ENCODE measurements at regions not wholly inside any gene's neighbourhood (a gene's known extent, or its start where the extent isn't known, plus 50 kb on each side); places are given as distances from the start of the nearest gene placed in this dataset.

DNA sequence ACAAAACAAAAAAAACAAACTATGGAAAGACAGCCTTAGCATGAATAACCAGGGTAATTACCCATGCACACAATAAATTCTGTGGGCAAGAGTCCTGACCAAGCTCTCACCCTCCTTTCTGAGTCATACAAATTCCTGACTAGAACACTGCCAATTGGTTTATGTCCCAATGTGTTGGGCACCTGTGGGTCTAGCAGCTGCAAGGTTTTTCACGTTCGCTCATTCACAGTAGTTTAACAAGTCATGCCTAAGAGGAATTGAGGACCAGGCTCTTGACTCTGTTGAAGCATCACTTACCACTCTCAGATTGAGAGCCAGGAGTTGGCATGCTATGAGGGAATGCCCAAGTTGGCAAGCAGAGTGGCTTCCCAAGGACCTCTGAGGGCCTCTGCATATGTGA is 205.5 kb upstream of the SLC24A2 start:
- DNase-seq (ENCODE audit: low read depth, low spot score) = no peak

DNA sequence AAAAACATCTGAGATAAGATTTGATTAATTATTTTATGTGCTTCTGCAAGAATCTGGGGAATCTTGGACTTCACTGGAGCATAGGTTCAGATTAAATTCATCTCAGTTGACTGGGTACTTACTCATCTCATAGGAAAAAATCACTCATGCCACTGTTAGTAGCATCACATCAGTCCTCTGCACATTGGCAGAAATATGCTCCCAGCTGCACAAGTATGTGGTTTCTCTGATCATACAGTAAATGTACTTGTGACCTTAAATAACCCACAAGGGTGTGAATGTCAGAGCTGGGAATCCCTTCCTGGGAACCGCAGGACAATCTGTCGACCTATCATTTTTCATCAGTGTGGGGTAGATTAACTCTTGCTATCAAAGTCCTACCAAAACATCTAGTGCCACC is 203.7 kb upstream of the SLC24A2 start:
- WGBS (ENCODE audit: insufficient coverage, insufficient read length) = no CpG with 5 or more reads among the region's 2 CpGs
- H3K4me3 ChIP-seq (ENCODE audit: low read length) = no peak overlapping the region
- H3K9me3 ChIP-seq (ENCODE audit: control insufficient read depth, insufficient read depth, low read length) = no peaks in the 10 kb centered on the region
- DNase-seq (ENCODE audit: low read depth, low spot score) = no peak
- H3K27ac ChIP-seq (ENCODE audit: low read length) = no peak overlapping the region
- H3K27me3 ChIP-seq (ENCODE audit: control insufficient read depth, insufficient read depth, low read length) = no peaks in the 10 kb centered on the region; the same call in 1 of the 2 replicates
- H3K4me1 ChIP-seq (ENCODE audit: control insufficient read depth, insufficient read depth, low read length) = no peaks in the 10 kb centered on the region
- no peaks in the 10 kb centered on the region for H3K36me3 ChIP-seq (ENCODE audit: control insufficient read depth, insufficient read depth, low read length)

More for the DNA sequence above, 205.5 kb upstream of the SLC24A2 start:
- Histone ChIP-seq H3K4me1 (ENCODE audit: control insufficient read depth, insufficient read depth, low read length) (no peaks in the 10 kb centered on the region), H3K4me3 (ENCODE audit: low read length) (no peak overlapping the region), H3K27me3 (ENCODE audit: control insufficient read depth, insufficient read depth, low read length) (no peaks in the 10 kb centered on the region; the same call in 1 of the 2 replicates), H3K27ac (ENCODE audit: low read length) (no peak overlapping the region), H3K9me3 (ENCODE audit: control insufficient read depth, insufficient read depth, low read length) (no peaks in the 10 kb centered on the region), H3K36me3 (ENCODE audit: control insufficient read depth, insufficient read depth, low read length) (no peaks in the 10 kb centered on the region)
- whole genome bisulfite sequencing (ENCODE audit: insufficient coverage, insufficient read length) = no CpG with 5 or more reads among the region's 2 CpGs

GRCh38 chr9:19989213-19989612 is 200.4 kb upstream of the SLC24A2 start:
- no peak overlapping the region for H3K4me3 ChIP-seq (ENCODE audit: low read length)
- no peak overlapping the region for H3K27ac ChIP-seq (ENCODE audit: low read length)
- no peak for DNase-seq (ENCODE audit: low read depth, low spot score)
- H3K4me1 ChIP-seq (ENCODE audit: control insufficient read depth, insufficient read depth, low read length) = no peaks in the 10 kb centered on the region
- H3K9me3 ChIP-seq (ENCODE audit: control insufficient read depth, insufficient read depth, low read length) = no peaks in the 10 kb centered on the region
- no peaks in the 10 kb centered on the region for H3K36me3 ChIP-seq (ENCODE audit: control insufficient read depth, insufficient read depth, low read length)
- WGBS (ENCODE audit: insufficient coverage, insufficient read length) = no CpG with 5 or more reads among the region's 1 CpG
- no peaks in the 10 kb centered on the region for H3K27me3 ChIP-seq (ENCODE audit: control insufficient read depth, insufficient read depth, low read length)

GRCh38 chr9:19988281-19988680 is 199.4 kb upstream of the SLC24A2 start:
- no peak for DNase-seq (ENCODE audit: low read depth, low spot score)
- Histone ChIP-seq H3K27me3 (ENCODE audit: control insufficient read depth, insufficient read depth, low read length) (no peaks in the 10 kb centered on the region), H3K27ac (ENCODE audit: low read length) (no peak overlapping the region), H3K4me3 (ENCODE audit: low read length) (no peak overlapping the region), H3K9me3 (ENCODE audit: control insufficient read depth, insufficient read depth, low read length) (no peaks in the 10 kb centered on the region), H3K36me3 (ENCODE audit: control insufficient read depth, insufficient read depth, low read length) (no peaks in the 10 kb centered on the region), H3K4me1 (ENCODE audit: control insufficient read depth, insufficient read depth, low read length) (no peaks in the 10 kb centered on the region)
- WGBS (ENCODE audit: insufficient coverage, insufficient read length) = no CpG with 5 or more reads among the region's 2 CpGs

DNA sequence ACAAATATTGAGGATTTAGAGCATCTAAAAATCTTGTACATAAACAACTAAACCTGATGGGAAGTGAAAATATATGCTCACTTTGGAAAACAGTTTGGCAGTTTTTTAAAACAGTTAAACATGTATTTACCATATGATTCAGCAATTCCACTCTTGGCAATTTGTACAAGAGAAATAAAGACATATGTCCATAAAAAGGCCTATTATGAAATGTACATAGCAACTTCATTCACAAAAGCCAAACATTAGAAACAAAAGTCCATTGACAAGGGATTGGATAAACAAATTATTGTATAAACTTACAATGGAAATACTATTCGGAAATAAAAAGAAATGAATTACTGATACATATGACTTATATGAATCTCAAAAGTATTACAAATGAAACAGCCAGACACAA is 196.2 kb upstream of the SLC24A2 start:
- no peak overlapping the region for H3K27ac ChIP-seq (ENCODE audit: low read length)
- DNase-seq (ENCODE audit: low read depth, low spot score) = no peak
- no peaks in the 10 kb centered on the region for H3K27me3 ChIP-seq (ENCODE audit: control insufficient read depth, insufficient read depth, low read length)
- no peaks in the 10 kb centered on the region for H3K36me3 ChIP-seq (ENCODE audit: control insufficient read depth, insufficient read depth, low read length)
- no peaks in the 10 kb centered on the region for H3K4me1 ChIP-seq (ENCODE audit: control insufficient read depth, insufficient read depth, low read length)
- no CpG with 5 or more reads among the region's 1 CpG for WGBS (ENCODE audit: insufficient coverage, insufficient read length)
- no peaks in the 10 kb centered on the region for H3K9me3 ChIP-seq (ENCODE audit: control insufficient read depth, insufficient read depth, low read length)
- no peak overlapping the region for H3K4me3 ChIP-seq (ENCODE audit: low read length)

GRCh38 chr9:19976226-19976625 is 187.4 kb upstream of the SLC24A2 start:
- Histone ChIP-seq H3K9me3 (ENCODE audit: control insufficient read depth, insufficient read depth, low read length) (no peaks in the 10 kb centered on the region), H3K36me3 (ENCODE audit: control insufficient read depth, insufficient read depth, low read length) (no peaks in the 10 kb centered on the region), H3K4me3 (ENCODE audit: low read length) (no peak overlapping the region), H3K27ac (ENCODE audit: low read length) (no peak overlapping the region), H3K27me3 (ENCODE audit: control insufficient read depth, insufficient read depth, low read length) (0 out of 2 replicates have a peak, but pooled peaks cover 3% of the 10 kb centered on the region), H3K4me1 (ENCODE audit: control insufficient read depth, insufficient read depth, low read length) (no peaks in the 10 kb centered on the region)
- DNase-seq (ENCODE audit: low read depth, low spot score) = no peak

GRCh38 chr9:19975499-19975898 is 186.7 kb upstream of the SLC24A2 start:
- H3K27ac ChIP-seq (ENCODE audit: low read length) = no peak overlapping the region
- no CpG with 5 or more reads among the region's 2 CpGs for WGBS (ENCODE audit: insufficient coverage, insufficient read length)

DNA sequence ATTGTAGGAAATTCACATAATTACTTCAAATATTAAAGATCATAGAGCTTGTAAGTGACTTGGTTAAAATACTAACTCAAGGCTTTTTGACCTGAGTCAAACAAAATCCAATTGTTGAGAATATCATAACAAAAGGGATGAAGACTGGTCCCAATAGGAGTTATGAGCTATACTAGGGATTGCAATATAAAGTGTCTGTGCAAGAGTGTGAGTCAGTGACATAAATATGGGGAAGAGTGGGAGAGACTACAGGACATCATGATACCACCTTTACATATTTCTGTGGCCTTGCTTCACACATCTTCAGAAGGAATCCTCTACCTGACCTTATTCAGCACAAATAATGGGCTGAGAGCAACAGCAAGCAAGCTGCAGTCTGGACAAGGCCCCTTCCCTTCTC is 180.9 kb upstream of the SLC24A2 start:
- Histone ChIP-seq H3K27me3 (ENCODE audit: control insufficient read depth, insufficient read depth, low read length) (no peaks in the 10 kb centered on the region), H3K27ac (ENCODE audit: low read length) (no peak overlapping the region), H3K9me3 (ENCODE audit: control insufficient read depth, insufficient read depth, low read length) (no peaks in the 10 kb centered on the region), H3K4me1 (ENCODE audit: control insufficient read depth, insufficient read depth, low read length) (peaks cover 3% of the 10 kb centered on the region; the same call in 1 of the 2 replicates), H3K36me3 (ENCODE audit: control insufficient read depth, insufficient read depth, low read length) (no peaks in the 10 kb centered on the region), H3K4me3 (ENCODE audit: low read length) (no peak overlapping the region)
- no peak for DNase-seq (ENCODE audit: low read depth, low spot score)

More at GRCh38 chr9:19975499-19975898, 186.7 kb upstream of the SLC24A2 start:
- no peak for DNase-seq (ENCODE audit: low read depth, low spot score)
- Histone ChIP-seq H3K36me3 (ENCODE audit: control insufficient read depth, insufficient read depth, low read length) (no peaks in the 10 kb centered on the region), H3K4me1 (ENCODE audit: control insufficient read depth, insufficient read depth, low read length) (no peaks in the 10 kb centered on the region), H3K4me3 (ENCODE audit: low read length) (no peak overlapping the region), H3K27me3 (ENCODE audit: control insufficient read depth, insufficient read depth, low read length) (0 out of 2 replicates have a peak, but pooled peaks cover 3% of the 10 kb centered on the region), H3K9me3 (ENCODE audit: control insufficient read depth, insufficient read depth, low read length) (no peaks in the 10 kb centered on the region)

DNA sequence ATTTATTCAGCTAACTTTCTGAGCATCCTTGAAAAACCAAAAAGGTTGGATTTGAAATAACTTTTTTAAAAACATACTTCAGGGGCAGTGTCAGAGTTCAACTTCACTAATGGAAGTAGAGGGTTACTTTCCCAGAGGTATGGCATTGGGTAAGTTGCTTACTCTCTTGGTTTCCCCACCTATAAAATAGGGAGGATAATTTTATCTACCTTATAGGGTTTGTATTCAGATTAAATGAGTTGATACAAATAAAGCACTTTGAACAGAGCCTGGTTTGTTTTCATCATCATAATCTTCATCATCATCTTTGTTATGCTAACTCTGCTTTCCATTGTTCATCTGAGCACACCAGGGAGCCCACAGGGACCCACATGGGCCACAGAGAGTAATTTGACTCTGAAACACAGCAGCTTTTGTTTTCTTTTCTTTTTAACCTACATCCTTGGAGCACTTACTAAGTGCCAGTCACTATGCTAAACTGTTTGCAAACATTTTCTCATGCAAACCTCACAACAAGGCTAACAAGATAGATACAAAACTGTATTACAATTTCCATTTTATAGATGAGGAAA is 179.1 kb upstream of the SLC24A2 start:
- Histone ChIP-seq H3K9me3 (ENCODE audit: control insufficient read depth, insufficient read depth, low read length) (no peaks in the 10 kb centered on the region), H3K4me3 (ENCODE audit: low read length) (no peak overlapping the region), H3K27me3 (ENCODE audit: control insufficient read depth, insufficient read depth, low read length) (no peaks in the 10 kb centered on the region), H3K36me3 (ENCODE audit: control insufficient read depth, insufficient read depth, low read length) (no peaks in the 10 kb centered on the region), H3K4me1 (ENCODE audit: control insufficient read depth, insufficient read depth, low read length) (peaks cover 3% of the 10 kb centered on the region; the same call in 1 of the 2 replicates), H3K27ac (ENCODE audit: low read length) (no peak overlapping the region)
- DNase-seq (ENCODE audit: low read depth, low spot score) = peak; percentile 18

GRCh38 chr9:19967216-19967887 is 178.5 kb upstream of the SLC24A2 start:
- Histone ChIP-seq H3K4me3 (ENCODE audit: low read length) (no peak overlapping the region), H3K9me3 (ENCODE audit: control insufficient read depth, insufficient read depth, low read length) (no peaks in the 10 kb centered on the region), H3K27ac (ENCODE audit: low read length) (no peak overlapping the region), H3K4me1 (ENCODE audit: control insufficient read depth, insufficient read depth, low read length) (peaks cover 3% of the 10 kb centered on the region; the same call in 1 of the 2 replicates), H3K27me3 (ENCODE audit: control insufficient read depth, insufficient read depth, low read length) (no peaks in the 10 kb centered on the region), H3K36me3 (ENCODE audit: control insufficient read depth, insufficient read depth, low read length) (no peaks in the 10 kb centered on the region)
- no CpG with 5 or more reads among the region's 1 CpG for WGBS (ENCODE audit: insufficient coverage, insufficient read length)
- no peak for DNase-seq (ENCODE audit: low read depth, low spot score)

- Histone ChIP-seq H3K4me1 (ENCODE audit: control insufficient read depth, insufficient read depth, low read length) (peaks cover 3% of the 10 kb centered on the region; the same call in 1 of the 2 replicates), H3K36me3 (ENCODE audit: control insufficient read depth, insufficient read depth, low read length) (no peaks in the 10 kb centered on the region), H3K9me3 (ENCODE audit: control insufficient read depth, insufficient read depth, low read length) (no peaks in the 10 kb centered on the region), H3K27ac (ENCODE audit: low read length) (no peak overlapping the region), H3K27me3 (ENCODE audit: control insufficient read depth, insufficient read depth, low read length) (no peaks in the 10 kb centered on the region), H3K4me3 (ENCODE audit: low read length) (no peak overlapping the region)
- DNase-seq (ENCODE audit: low read depth, low spot score) = no peak
- no CpG with 5 or more reads among the region's 4 CpGs for WGBS (ENCODE audit: insufficient coverage, insufficient read length)
These were observed 176.5 kb upstream of the SLC24A2 start for GRCh38 chr9:19965336-19965735.

Data from iPS DF 6.9 (cell line).